Lower leg skin (tissue), 4 donors: ENCODE measurements at regions not wholly inside any gene's neighbourhood (a gene's known extent, or its start where the extent isn't known, plus 50 kb on each side); places are given as distances from the start of the nearest gene placed in this dataset.

Experiments
- DNase-seq, 2 donors: peaks; one replicate each; pipeline ENCODE4 v3.0.0-alpha.2; 2019; ENCODE audit warnings: low spot score in 2 of 2
- H3K4me3 ChIP-seq: fragments of 200-600 bp; sonication (generic); 2 replicates; pipeline ENCODE4 v1.5.1; 2017; ENCODE audit warnings: mild to moderate bottlenecking, low read depth; ENCODE audit not compliant: poor library complexity, severe bottlenecking
- CTCF ChIP-seq, 3 donors: fragments of 450-650 bp; IDR thresholded peaks; one replicate each; pipeline ENCODE4 v1.5.1; 2016; ENCODE audit warnings: antibody characterized with exemption in 3 of 3, mild to moderate bottlenecking in 3 of 3, moderate library complexity in 2 of 3
- POLR2A ChIP-seq, 2 donors: fragments of 450-650 bp; IDR thresholded peaks; one replicate each; pipeline ENCODE4 v1.6.1; 2016 to 2017; ENCODE audit warnings: antibody characterized with exemption in 2 of 2, mild to moderate bottlenecking in 1 of 2, moderate library complexity in 1 of 2
- WGBS, 2 donors: methylation state at CpG; one replicate each; pipeline ENCODE4 v1.1.5; 2018; 5-methylcytosine and 5-hydroxymethylcytosine counted together
- intact Hi-C: fragments of 100-400 bp; cut with DNase I; formaldehyde crosslinking; loops from one replicate; pipeline ENCODE4 v1.15.0; 2023; ENCODE audit warnings: low total_unique reads

- no peak overlapping the region for H3K4me3 ChIP-seq
- 50 to 75% methylated on average over 1 of the region's 1 CpG for WGBS, 2 donors
- intact Hi-C loops = no loop called here
- no peak for DNase-seq
- TF ChIP-seq POLR2A (IDR thresholded peaks at IDR 0.05) (no peak), CTCF (IDR thresholded peaks at IDR 0.05) (no peak)
These were observed 194.5 kb upstream of the UBL3 start for GRCh38 chr13:30044932-30045331.

DNA sequence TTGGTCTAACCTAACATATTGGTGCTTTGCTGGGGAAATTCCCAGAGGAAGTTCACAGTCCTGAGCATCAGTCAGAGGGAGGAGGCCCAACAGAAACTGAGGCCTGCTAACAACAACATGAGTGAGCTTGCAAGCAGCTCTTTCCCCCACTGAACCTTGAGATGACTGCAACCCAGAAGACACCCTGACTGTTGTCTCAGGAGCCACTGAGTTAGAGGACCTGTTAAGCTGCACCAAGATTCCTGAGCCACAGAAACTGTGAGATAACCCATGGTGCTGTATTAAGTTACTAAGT, 193.2 kb upstream of the UBL3 start:
- intact Hi-C loops = no loop called here
- DNase-seq = no peak
- no peak overlapping the region for H3K4me3 ChIP-seq
- TF ChIP-seq CTCF (IDR thresholded peaks at IDR 0.05) (no peak), POLR2A (IDR thresholded peaks at IDR 0.05) (no peak)

DNA sequence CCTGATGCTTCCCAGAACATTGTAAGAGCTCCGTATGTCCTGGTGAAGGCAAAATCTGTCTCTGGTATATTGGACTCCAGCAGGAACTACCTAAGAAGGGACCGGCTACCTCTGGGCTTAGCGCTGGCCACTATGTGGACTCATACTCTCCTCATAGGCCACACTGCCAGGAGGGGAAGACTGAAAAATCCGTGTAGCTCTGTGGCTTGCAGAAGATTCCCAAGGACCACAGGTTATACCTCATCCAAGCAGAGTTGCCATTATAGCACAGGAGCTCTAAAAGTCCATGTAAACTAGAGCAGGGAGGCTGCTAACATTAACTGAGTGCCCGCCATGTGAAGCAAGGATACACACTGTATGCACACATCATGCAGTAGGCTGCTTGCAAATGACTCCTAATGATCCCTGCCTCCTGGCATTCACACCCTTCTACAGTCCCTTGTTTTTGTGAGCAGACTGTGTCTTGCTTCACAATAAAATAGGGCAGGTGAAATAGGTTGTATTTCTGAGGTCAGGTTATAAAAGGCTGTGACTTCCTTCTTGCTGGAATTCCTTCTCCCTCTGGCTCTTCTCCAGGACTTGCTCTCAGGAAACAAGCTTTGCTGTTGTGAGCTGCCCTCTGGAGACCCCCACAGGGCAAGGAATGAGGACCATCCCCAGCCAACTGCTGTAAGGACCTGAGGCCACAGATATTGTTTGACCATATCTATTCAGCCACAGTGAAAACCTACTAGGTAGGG, 192.6 kb upstream of the UBL3 start:
- DNase-seq = no peak
- WGBS, 2 donors = 88 to 93% methylated on average over 5 of the region's 5 CpGs
- intact Hi-C loops = no loop called here
- TF ChIP-seq CTCF (IDR thresholded peaks at IDR 0.05) (no peak), POLR2A (IDR thresholded peaks at IDR 0.05) (no peak)
- no peak overlapping the region for H3K4me3 ChIP-seq

DNA sequence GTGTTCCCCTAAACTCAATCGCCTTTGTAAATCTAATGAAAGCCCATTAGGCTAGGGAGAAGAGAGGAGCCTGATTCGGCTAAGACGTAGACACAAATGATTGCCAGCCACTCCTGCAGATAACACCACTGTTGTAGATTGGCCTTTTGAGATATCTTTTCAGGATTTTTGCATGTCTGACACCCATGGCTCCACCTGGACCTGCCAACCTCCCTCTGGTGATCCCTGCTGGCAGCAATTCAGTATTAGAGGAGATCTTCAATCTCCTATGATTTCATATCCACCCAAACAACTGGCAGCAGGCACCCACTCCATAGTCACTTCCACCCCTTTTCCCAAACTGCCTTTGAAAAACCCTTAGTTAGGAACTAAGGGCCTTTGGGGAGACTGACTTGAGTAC, 191.9 kb upstream of the UBL3 start:
- 73 to 82% methylated on average over 3 of the region's 3 CpGs for WGBS, 2 donors
- no peak for TF ChIP-seq POLR2A (IDR thresholded peaks at IDR 0.05)
- no peak for TF ChIP-seq CTCF (IDR thresholded peaks at IDR 0.05)
- intact Hi-C loops = no loop called here
- DNase-seq = no peak
- no peak overlapping the region for H3K4me3 ChIP-seq

DNA sequence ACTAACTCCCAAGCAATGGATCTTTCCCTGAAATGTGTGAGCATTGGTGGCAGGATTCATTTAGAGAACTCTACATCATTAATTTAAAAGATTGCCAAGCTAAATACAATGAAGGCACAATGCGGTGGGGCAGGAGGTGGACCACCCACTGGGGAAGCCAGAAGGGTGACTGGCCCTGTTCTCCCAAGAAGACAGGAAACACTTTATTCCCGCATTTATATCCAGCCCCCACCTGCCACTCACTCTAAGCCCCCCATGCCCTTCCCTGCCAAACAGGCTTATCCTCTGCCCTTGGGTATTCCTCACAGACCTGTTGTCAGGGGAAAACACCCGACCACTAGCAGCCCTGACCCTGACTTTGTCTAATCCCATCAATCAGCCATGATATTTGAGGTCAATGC, 189.1 kb upstream of the UBL3 start:
- DNase-seq = no peak
- intact Hi-C loops = no loop called here
- no peak for TF ChIP-seq POLR2A (IDR thresholded peaks at IDR 0.05)
- TF ChIP-seq CTCF (IDR thresholded peaks at IDR 0.05) = no peak
- H3K4me3 ChIP-seq = no peak overlapping the region
- 47 to 59% methylated on average over 3 of the region's 3 CpGs for WGBS, 2 donors

GRCh38 chr13:30038884-30039283, 188.5 kb upstream of the UBL3 start:
- intact Hi-C loops = no loop called here
- H3K4me3 ChIP-seq = no peak overlapping the region
- 33 to 49% methylated on average over 4 of the region's 4 CpGs for WGBS, 2 donors

More at GRCh38 chr13:30038884-30039283, 188.5 kb upstream of the UBL3 start:
- no peak for TF ChIP-seq CTCF (IDR thresholded peaks at IDR 0.05)
- TF ChIP-seq POLR2A (IDR thresholded peaks at IDR 0.05) = no peak
- no peak for DNase-seq
